Left ventricle myocardium inferior (tissue), 1 donor: ENCODE measurements at regions not wholly inside any gene's neighbourhood (a gene's known extent, or its start where the extent isn't known, plus 50 kb on each side); places are given as distances from the start of the nearest gene placed in this dataset.
"Not testable (repeated sequence)": the region's sequence is repeated elsewhere in the genome, so short reads cannot be mapped to it uniquely, and the experiment has no call there.

Source experiments
- DNase-seq: peaks from one replicate; pipeline ENCODE4 v3.0.0-alpha.2; 2020
- H3K27ac ChIP-seq: fragments of 200-600 bp; replicated peaks from 2 replicates; pipeline ENCODE4 v1.8.0; 2021
- H3K27me3 ChIP-seq: fragments of 200-600 bp; 2 replicates; pipeline ENCODE4 v1.8.0; 2021; ENCODE audit warnings: low read depth
- H3K36me3 ChIP-seq: fragments of 200-600 bp; 2 replicates; pipeline ENCODE4 v1.8.0; 2021
- H3K4me1 ChIP-seq: fragments of 200-600 bp; 2 replicates; pipeline ENCODE4 v1.8.0; 2021
- H3K4me3 ChIP-seq: fragments of 200-600 bp; 2 replicates; pipeline ENCODE4 v1.8.0; 2021; ENCODE audit warnings: mild to moderate bottlenecking, moderate library complexity
- H3K9me3 ChIP-seq: fragments of 200-600 bp; replicated peaks from 2 replicates; pipeline ENCODE4 v1.8.0; 2021
- intact Hi-C: fragments of 100-400 bp; cut with micrococcal nuclease; formaldehyde crosslinking; loops from one replicate; pipeline ENCODE4 v1.11.0; 2022
- TF ChIP-seq, protein P1 (sequence below): fragments of 200-600 bp; IDR thresholded peaks from 2 replicates; pipeline ENCODE4 v1.8.0; 2021; ENCODE audit warnings: antibody characterized with exemption, mild to moderate bottlenecking, borderline replicate concordance
- donor health status: DM: no; HTN: yes; CAD: no; lungs with severe emphysema.

DNA sequence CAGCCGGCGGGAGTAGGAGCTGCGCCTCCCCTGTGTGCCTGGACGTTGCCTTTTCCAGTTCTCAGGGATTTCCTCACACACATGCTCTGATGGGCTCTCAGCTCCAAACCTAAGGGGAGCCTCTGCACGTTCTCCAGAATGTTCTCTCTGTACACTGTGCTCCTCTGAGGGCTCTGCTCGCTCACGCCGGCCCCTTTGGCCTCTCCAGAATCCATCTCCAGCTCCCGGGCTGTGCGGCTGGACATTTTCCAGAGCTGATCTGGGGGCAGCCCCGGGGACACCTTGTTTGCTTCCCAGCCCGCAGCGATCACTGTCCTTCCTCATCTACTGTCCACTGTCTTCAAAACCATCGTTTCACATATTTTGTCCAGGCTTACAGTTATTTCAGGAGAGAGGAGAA lies 245.4 kb upstream of the HDAC4 start:
- Histone ChIP-seq H3K4me3 (no peak overlapping the region), H3K36me3 (no peaks in the 10 kb centered on the region), H3K9me3 (peaks cover 5% of the 10 kb centered on the region), H3K27me3 (peaks cover 42% of the 10 kb centered on the region), H3K4me1 (no peaks in the 10 kb centered on the region), H3K27ac (no peak overlapping the region)
- DNase-seq: no peak
- TF ChIP-seq, protein P1, sequence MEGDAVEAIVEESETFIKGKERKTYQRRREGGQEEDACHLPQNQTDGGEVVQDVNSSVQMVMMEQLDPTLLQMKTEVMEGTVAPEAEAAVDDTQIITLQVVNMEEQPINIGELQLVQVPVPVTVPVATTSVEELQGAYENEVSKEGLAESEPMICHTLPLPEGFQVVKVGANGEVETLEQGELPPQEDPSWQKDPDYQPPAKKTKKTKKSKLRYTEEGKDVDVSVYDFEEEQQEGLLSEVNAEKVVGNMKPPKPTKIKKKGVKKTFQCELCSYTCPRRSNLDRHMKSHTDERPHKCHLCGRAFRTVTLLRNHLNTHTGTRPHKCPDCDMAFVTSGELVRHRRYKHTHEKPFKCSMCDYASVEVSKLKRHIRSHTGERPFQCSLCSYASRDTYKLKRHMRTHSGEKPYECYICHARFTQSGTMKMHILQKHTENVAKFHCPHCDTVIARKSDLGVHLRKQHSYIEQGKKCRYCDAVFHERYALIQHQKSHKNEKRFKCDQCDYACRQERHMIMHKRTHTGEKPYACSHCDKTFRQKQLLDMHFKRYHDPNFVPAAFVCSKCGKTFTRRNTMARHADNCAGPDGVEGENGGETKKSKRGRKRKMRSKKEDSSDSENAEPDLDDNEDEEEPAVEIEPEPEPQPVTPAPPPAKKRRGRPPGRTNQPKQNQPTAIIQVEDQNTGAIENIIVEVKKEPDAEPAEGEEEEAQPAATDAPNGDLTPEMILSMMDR: no peak
- intact Hi-C loops: no loop called here

DNA sequence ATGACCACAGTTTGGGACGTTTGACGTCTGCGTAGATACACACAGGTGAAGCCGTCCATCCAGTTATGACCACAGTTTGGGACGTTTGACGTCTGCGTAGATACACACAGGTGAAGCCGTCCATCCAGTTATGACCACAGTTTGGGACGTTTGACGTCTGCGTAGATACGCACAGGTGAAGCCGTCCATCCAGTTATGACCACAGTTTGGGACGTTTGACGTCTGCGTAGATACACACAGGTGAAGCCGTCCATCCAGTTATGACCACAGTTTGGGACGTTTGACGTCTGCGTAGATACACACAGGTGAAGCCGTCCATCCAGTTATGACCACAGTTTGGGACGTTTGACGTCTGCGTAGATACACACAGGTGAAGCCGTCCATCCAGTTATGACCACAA lies 243.8 kb upstream of the HDAC4 start:
- H3K4me3 ChIP-seq, intact Hi-C loops, H3K36me3 ChIP-seq, H3K9me3 ChIP-seq, DNase-seq, H3K4me1 ChIP-seq, H3K27ac ChIP-seq: not testable (repeated sequence)
- H3K27me3 ChIP-seq: peaks cover 41% of the 10 kb centered on the region

DNA sequence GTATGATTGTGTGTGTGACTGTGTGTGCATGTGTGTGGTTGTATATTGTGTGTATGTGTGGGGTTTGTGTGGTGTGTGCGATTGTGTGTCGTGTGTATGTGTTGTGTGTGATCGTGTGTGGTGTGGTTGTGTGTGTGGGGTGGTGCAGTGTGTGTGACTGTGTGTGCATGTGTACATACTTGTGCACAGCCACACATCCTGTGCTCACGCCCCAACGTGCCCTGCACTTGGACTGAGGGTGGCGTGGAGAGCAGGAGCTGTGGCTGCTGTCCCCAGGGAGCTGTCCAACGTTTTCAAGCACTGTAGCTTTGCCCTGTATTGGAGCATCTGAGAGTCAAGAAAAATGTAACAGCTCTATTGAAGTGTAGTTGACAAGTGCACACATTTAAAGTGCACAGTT lies 243.2 kb upstream of the HDAC4 start:
- intact Hi-C loops: no loop called here
- TF ChIP-seq, protein P1: no peak
- H3K4me1 ChIP-seq: no peaks in the 10 kb centered on the region
- peaks cover 4% of the 10 kb centered on the region for H3K9me3 ChIP-seq
- H3K4me3 ChIP-seq: no peak overlapping the region
- no peaks in the 10 kb centered on the region for H3K36me3 ChIP-seq
- H3K27ac ChIP-seq: no peak overlapping the region
- no peak for DNase-seq
- peaks cover 42% of the 10 kb centered on the region for H3K27me3 ChIP-seq

DNA sequence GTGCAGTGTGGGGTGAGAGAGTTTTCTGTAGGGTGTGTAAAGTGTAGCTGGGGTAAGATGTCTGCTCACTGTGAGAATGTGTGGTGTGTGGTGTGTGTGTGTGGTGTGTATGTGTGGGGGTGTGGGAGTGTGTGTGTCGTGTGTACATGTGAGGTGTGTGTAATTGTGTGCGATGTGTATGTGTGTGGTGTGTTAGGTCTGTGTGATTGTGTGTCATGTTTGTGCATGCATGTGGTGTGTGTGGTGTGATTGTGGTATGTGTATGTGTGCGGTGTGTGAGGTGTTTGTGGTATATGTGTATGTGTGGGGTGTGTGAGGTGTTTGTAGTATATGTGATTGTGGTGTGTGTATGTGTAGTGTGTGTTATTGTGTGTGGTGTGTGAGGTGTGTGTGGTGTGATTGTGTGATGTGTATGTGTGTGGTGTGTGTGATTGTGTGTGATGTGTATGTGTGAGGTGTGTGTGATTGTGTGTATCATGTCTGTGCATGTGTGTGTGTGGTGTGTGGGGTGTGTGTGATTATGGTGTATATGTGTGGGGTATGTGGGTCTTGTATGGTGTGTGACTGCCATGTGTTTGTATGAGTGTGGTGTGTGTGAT lies 241.7 kb upstream of the HDAC4 start:
- TF ChIP-seq, protein P1: no peak
- Histone ChIP-seq H3K27me3 (peaks cover 33% of the 10 kb centered on the region), H3K27ac (no peak overlapping the region), H3K36me3 (no peaks in the 10 kb centered on the region), H3K4me3 (no peak overlapping the region), H3K4me1 (no peaks in the 10 kb centered on the region), H3K9me3 (no peaks in the 10 kb centered on the region)
- no peak for DNase-seq
- intact Hi-C loops: no loop called here

DNA sequence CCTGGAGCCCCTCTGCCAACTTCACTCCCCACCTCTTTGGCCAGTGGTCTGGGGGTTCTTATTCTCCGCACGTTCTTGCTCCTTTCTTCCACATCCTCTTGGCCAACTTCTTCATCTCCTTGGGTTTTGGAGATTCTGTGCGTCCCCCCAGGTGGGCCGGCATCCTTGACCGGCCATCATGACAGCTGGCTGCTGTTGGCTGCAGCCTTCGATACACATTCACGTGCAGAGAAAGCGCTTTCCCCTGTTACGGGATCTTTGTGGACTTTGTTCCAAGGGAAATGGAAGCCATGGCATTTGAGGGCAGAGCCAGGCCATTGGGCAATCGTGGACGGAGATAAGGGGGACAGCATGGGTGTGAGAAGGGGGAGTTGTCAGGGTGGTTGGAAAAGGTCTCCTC lies 241.1 kb upstream of the HDAC4 start:
- intact Hi-C loops, H3K36me3 ChIP-seq, H3K4me1 ChIP-seq, H3K9me3 ChIP-seq, H3K27ac ChIP-seq, H3K4me3 ChIP-seq, DNase-seq: not testable (repeated sequence)
- peaks cover 33% of the 10 kb centered on the region for H3K27me3 ChIP-seq

DNA sequence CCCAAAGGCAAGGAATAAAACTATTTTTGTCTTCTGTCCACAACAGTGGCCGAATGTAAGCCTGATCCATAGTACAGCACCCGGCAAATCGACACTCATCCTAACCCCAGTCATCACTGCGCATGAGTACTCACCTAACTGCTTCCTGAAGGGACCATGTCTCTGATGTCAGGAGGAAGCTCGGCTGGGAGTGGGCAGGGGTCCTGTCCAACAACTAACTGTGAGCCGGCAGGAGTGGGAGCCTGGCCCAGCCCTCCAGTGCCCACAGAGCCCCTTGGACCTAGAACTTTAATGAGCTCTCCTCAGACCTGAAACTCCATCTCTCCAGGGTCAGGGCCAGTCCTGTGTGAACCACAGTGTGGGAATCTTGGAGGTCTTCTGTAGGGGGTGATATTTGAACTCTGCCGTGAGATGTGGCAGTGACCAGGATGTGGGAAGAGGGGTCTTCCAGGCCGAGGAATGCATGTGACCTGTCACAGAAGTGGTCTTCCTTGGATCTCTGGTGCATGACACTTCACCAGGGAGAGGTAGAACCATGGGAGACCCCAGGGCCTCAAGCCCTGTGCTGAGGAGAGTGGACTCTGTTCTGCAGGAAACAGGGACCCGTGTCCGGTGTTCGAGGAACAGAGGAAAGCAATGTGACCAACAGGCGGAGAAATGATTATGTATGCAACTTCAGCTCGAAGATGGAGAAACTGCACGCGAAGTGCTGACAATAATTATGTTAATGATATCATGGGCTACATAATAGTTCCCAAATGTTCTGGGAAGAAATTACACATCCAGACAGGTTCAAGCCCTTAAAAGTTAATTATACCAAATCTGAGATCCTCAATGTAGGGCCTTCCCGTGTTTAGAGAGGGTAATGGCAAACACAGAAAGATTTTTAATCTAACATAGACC lies 240.1 kb upstream of the HDAC4 start:
- H3K4me3 ChIP-seq: no peak overlapping the region
- H3K27me3 ChIP-seq: peaks cover 34% of the 10 kb centered on the region
- intact Hi-C loops: no loop called here
- H3K36me3 ChIP-seq: no peaks in the 10 kb centered on the region
- H3K9me3 ChIP-seq: peaks cover 4% of the 10 kb centered on the region
- TF ChIP-seq, protein P1: no peak
- no peak for DNase-seq
- no peak overlapping the region for H3K27ac ChIP-seq
- H3K4me1 ChIP-seq: no peaks in the 10 kb centered on the region
